GM12864 (cell line): ENCODE measurements at regions not wholly inside any gene's neighbourhood (a gene's known extent, or its start where the extent isn't known, plus 50 kb on each side); places are given as distances from the start of the nearest gene placed in this dataset.

ENCODE experiments used
- DNase-seq: peaks from one replicate; pipeline ENCODE4 v3.0.0-alpha.2; 2011; ENCODE audit warnings: low read depth
- H3K4me3 ChIP-seq: 2 replicates; pipeline ENCODE4 v1.5.1; 2011; ENCODE audit warnings: mild to moderate bottlenecking, low read depth, low read length, control low read depth
- CTCF ChIP-seq: IDR thresholded peaks from 2 replicates; pipeline ENCODE4 v1.5.1; 2011; ENCODE audit warnings: low read depth, mild to moderate bottlenecking, moderate library complexity, low read length, control low read depth, inconsistent platforms; ENCODE audit errors: missing control alignments

GRCh38 chr10:128384831-128385230 lies 258.6 kb upstream of the MKI67 start:
- no peak for TF ChIP-seq CTCF
- no peak overlapping the region for H3K4me3 ChIP-seq
- no peak for DNase-seq

- DNase-seq: no peak
- H3K4me3 ChIP-seq: no peak overlapping the region
- no peak for TF ChIP-seq CTCF
These were observed 260.0 kb upstream of the MKI67 start for GRCh38 chr10:128386231-128386630.

GRCh38 chr10:128386816-128387604 lies 260.8 kb upstream of the MKI67 start:
- H3K4me3 ChIP-seq: no peak overlapping the region
- DNase-seq: no peak
- no peak for TF ChIP-seq CTCF

GRCh38 chr10:128390596-128390995 lies 264.4 kb upstream of the MKI67 start:
- H3K4me3 ChIP-seq: no peak overlapping the region
- no peak for TF ChIP-seq CTCF
- DNase-seq: no peak

GRCh38 chr10:128393546-128393945 lies 267.3 kb upstream of the MKI67 start:
- no peak for TF ChIP-seq CTCF
- no peak for DNase-seq
- no peak overlapping the region for H3K4me3 ChIP-seq

- H3K4me3 ChIP-seq: no peak overlapping the region
- TF ChIP-seq CTCF: no peak
- no peak for DNase-seq
These were observed 271.9 kb upstream of the MKI67 start for GRCh38 chr10:128398118-128398517.

- H3K4me3 ChIP-seq: no peak overlapping the region
- no peak for DNase-seq
- no peak for TF ChIP-seq CTCF
These were observed 272.8 kb upstream of the MKI67 start for GRCh38 chr10:128398999-128399398.
